ENCODE measurements at regions not wholly inside any gene's neighbourhood (a gene's known extent, or its start where the extent isn't known, plus 50 kb on each side); places are given as distances from the start of the nearest gene placed in this dataset.
"Not testable (repeated sequence)": the region's sequence is repeated elsewhere in the genome, so short reads cannot be mapped to it uniquely, and the experiment has no call there.

GRCh38 chr1:68919075-68919474, 422.2 kb upstream of the DEPDC1 start:
- WGBS = 88% methylated on average over 1 of the region's 1 CpG
- Histone ChIP-seq H3K27me3 (ENCODE audit: control insufficient read depth in 4 of 4, insufficient read depth in 4 of 4, low read length in 3 of 4) (no peaks in the 10 kb centered on the region), H3K9ac (ENCODE audit: low read depth in 1 of 2, low read length in 2 of 2) (no peak overlapping the region), H3K9me3 (ENCODE audit: control insufficient read depth in 4 of 4, low read length in 3 of 4) (no peaks in the 10 kb centered on the region), H3K4me1 (ENCODE audit: control insufficient read depth in 4 of 4, insufficient read depth in 4 of 4, low read length in 3 of 4) (no peaks in the 10 kb centered on the region), H3K27ac (ENCODE audit: low read depth in 1 of 2, low read length in 2 of 2) (no peak overlapping the region), H3K4me3 (ENCODE audit: low read depth in 1 of 3, low read length in 3 of 3) (no peak overlapping the region), H3K36me3 (ENCODE audit: control insufficient read depth in 4 of 4, insufficient read depth in 3 of 4, low read depth in 1 of 4, low read length in 3 of 4) (no peaks in the 10 kb centered on the region)
- TF ChIP-seq FOXA1 (IDR thresholded peaks at IDR 0.05) (no peak), EGR1 (IDR thresholded peaks at IDR 0.05; ENCODE audit: low read depth in 2 of 2) (no peak), CTCF (IDR thresholded peaks at IDR 0.05; ENCODE audit: low read depth, low read length, missing input control) (no peak), REST (IDR thresholded peaks at IDR 0.05) (no peak), GABPA (IDR thresholded peaks at IDR 0.05 in 1 of 2, conservative IDR thresholded peaks at IDR 0.05 in 1 of 2) (no peak), RAD21 (IDR thresholded peaks at IDR 0.05) (no peak)
- DNase-seq (ENCODE audit: low spot score) = no peak

DNA sequence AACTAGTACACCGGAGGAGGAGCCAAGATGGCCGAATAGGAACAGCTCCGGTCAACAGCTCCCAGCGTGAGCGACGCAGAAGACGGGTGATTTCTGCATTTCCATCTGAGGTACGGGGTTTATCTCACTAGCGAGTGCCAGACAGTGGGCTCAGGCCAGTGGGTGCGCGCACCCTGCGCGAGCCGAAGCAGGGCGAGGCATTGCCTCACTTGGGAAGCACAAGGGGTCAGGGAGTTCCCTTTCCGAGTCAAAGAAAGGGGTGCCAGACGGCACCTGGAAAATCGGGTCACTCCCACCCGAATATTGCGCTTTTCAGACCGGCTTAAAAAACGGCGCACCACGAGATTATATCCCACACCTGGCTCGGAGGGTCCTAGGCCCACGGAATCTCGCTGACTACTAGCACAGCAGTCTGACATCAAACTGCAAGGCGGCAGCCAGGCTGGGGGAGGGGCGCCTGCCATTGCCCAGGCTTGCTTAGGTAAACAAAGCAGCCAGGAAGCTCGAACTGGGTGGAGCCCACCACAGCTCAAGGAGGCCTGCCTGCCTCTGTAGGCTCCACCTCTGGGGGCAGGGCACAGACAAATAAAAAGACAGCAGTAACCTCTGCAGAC, 426.7 kb upstream of the DEPDC1 start:
- H3K27ac ChIP-seq (ENCODE audit: low read depth in 1 of 2, low read length in 2 of 2); H3K36me3 ChIP-seq (ENCODE audit: control insufficient read depth in 4 of 4, insufficient read depth in 3 of 4, low read depth in 1 of 4, low read length in 3 of 4); H3K9ac ChIP-seq (ENCODE audit: low read depth in 1 of 2, low read length in 2 of 2); H3K9me3 ChIP-seq (ENCODE audit: control insufficient read depth in 4 of 4, low read length in 3 of 4); H3K27me3 ChIP-seq (ENCODE audit: control insufficient read depth in 4 of 4, insufficient read depth in 4 of 4, low read length in 3 of 4); H3K4me1 ChIP-seq (ENCODE audit: control insufficient read depth in 4 of 4, insufficient read depth in 4 of 4, low read length in 3 of 4); H3K4me3 ChIP-seq (ENCODE audit: low read depth in 1 of 3, low read length in 3 of 3); DNase-seq (ENCODE audit: low spot score): not testable (repeated sequence)
- 94% methylated on average over 29 of the region's 30 CpGs for WGBS

DNA sequence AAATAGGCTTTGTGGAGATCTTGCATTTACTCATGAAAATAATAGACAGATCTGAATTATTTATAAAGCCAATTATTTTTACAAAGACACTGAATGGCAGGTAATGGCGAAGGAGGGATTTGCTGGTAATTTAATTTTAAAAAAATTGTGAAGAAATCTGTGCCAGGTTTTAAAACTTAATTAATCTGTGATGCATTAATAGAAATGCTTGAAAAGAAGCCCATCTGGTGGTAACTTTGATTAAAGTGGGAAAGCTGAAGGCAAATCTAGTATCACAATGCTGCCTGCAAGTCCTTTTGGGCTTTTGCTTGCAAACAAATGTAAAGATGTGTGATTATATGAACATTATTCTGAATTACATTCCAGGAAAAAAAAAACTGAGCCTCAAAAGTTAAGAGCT, 433.2 kb upstream of the DEPDC1 start:
- TF ChIP-seq MAX (IDR thresholded peaks at IDR 0.05) = no peak
- Histone ChIP-seq H3K9me3 (ENCODE audit: control insufficient read depth in 4 of 4, low read length in 3 of 4) (no peaks in the 10 kb centered on the region), H3K4me3 (ENCODE audit: low read depth in 1 of 3, low read length in 3 of 3) (no peak overlapping the region), H3K4me1 (ENCODE audit: control insufficient read depth in 4 of 4, insufficient read depth in 4 of 4, low read length in 3 of 4) (no peaks in the 10 kb centered on the region), H3K9ac (ENCODE audit: low read depth in 1 of 2, low read length in 2 of 2) (no peak overlapping the region), H3K36me3 (ENCODE audit: control insufficient read depth in 4 of 4, insufficient read depth in 3 of 4, low read depth in 1 of 4, low read length in 3 of 4) (no peaks in the 10 kb centered on the region), H3K27me3 (ENCODE audit: control insufficient read depth in 4 of 4, insufficient read depth in 4 of 4, low read length in 3 of 4) (peaks cover 0 to 2% (median 0%) of the 10 kb centered on the region in 4 donors), H3K27ac (ENCODE audit: low read depth in 1 of 2, low read length in 2 of 2) (no peak overlapping the region)
- no peak for DNase-seq (ENCODE audit: low spot score)
- WGBS = 84% methylated on average over 1 of the region's 1 CpG
